ACC112 (cell line): ENCODE measurements at regions not wholly inside any gene's neighbourhood (a gene's known extent, or its start where the extent isn't known, plus 50 kb on each side); places are given as distances from the start of the nearest gene placed in this dataset.

Source experiments
- H2AFZ ChIP-seq: fragments of 200-600 bp; sonication (generic); one replicate; pipeline ENCODE4 v1.6.0; 2017; ENCODE audit warnings: antibody characterized with exemption, low read length; ENCODE audit not compliant: unreplicated experiment
- H3K27ac ChIP-seq: fragments of 200-600 bp; sonication (generic); 2 replicates; pipeline ENCODE4 v1.5.1; 2014; ENCODE audit warnings: low read depth, mild to moderate bottlenecking, antibody characterized with exemption, low read length, moderate library complexity
- H3K27me3 ChIP-seq: fragments of 200-600 bp; sonication (generic); 2 replicates; pipeline ENCODE4 v1.6.1; 2014; ENCODE audit warnings: mild to moderate bottlenecking, antibody characterized with exemption, low read length, moderate library complexity, mixed read lengths; ENCODE audit not compliant: insufficient read depth
- H3K36me3 ChIP-seq: fragments of 200-600 bp; sonication (generic); 2 replicates; pipeline ENCODE4 v1.6.1; 2016; ENCODE audit warnings: mild to moderate bottlenecking, antibody characterized with exemption, low read length, moderate library complexity, mixed read lengths; ENCODE audit not compliant: insufficient read depth
- H3K4me1 ChIP-seq: fragments of 200-600 bp; sonication (generic); one replicate; pipeline ENCODE4 v1.6.1; 2016; ENCODE audit warnings: low read length, mixed read lengths; ENCODE audit not compliant: insufficient read depth, unreplicated experiment, control insufficient read depth
- H3K4me3 ChIP-seq: fragments of 200-600 bp; sonication (generic); 2 replicates; pipeline ENCODE4 v1.5.1; 2014; ENCODE audit warnings: mild to moderate bottlenecking, low read depth, low read length
- H3K79me2 ChIP-seq: fragments of 200-600 bp; sonication (generic); one replicate; pipeline ENCODE4 v1.6.0; 2016; ENCODE audit warnings: low read length; ENCODE audit not compliant: control insufficient read depth, unreplicated experiment, insufficient read depth

- Histone ChIP-seq H3K27ac (no peak overlapping the region), H3K4me1 (peaks cover 5% of the 10 kb centered on the region), H3K27me3 (no peaks in the 10 kb centered on the region), H2AFZ (no peak overlapping the region), H3K36me3 (no peaks in the 10 kb centered on the region), H3K79me2 (no peaks in the 10 kb centered on the region), H3K4me3 (no peak overlapping the region)
These were observed 161.4 kb upstream of the FAM9B start for GRCh38 chrX:9195199-9195880.

GRCh38 chrX:9196961-9197640, 163.2 kb upstream of the FAM9B start:
- Histone ChIP-seq H3K4me1 (peaks cover 5% of the 10 kb centered on the region), H3K36me3 (no peaks in the 10 kb centered on the region), H3K4me3 (no peak overlapping the region), H3K27ac (no peak overlapping the region), H3K27me3 (no peaks in the 10 kb centered on the region), H3K79me2 (no peaks in the 10 kb centered on the region), H2AFZ (no peak overlapping the region)

- H3K79me2 ChIP-seq = no peaks in the 10 kb centered on the region
These were observed 170.6 kb upstream of the FAM9B start for GRCh38 chrX:9204560-9204959.

GRCh38 chrX:9205599-9206223, 171.8 kb upstream of the FAM9B start:
- Histone ChIP-seq H2AFZ (no peak overlapping the region), H3K36me3 (no peaks in the 10 kb centered on the region), H3K27me3 (no peaks in the 10 kb centered on the region), H3K4me3 (no peak overlapping the region), H3K4me1 (peaks cover 9% of the 10 kb centered on the region), H3K79me2 (no peaks in the 10 kb centered on the region), H3K27ac (no peak overlapping the region)

More at GRCh38 chrX:9204560-9204959, 170.6 kb upstream of the FAM9B start:
- no peaks in the 10 kb centered on the region for H3K36me3 ChIP-seq
- peaks cover 9% of the 10 kb centered on the region for H3K4me1 ChIP-seq
- no peaks in the 10 kb centered on the region for H3K27me3 ChIP-seq
- no peak overlapping the region for H3K4me3 ChIP-seq
- no peak overlapping the region for H3K27ac ChIP-seq
- no peak overlapping the region for H2AFZ ChIP-seq

- Histone ChIP-seq H3K4me1 (peaks cover 9% of the 10 kb centered on the region), H2AFZ (peak overlapping the region; percentile 92), H3K36me3 (no peaks in the 10 kb centered on the region), H3K27me3 (no peaks in the 10 kb centered on the region), H3K27ac (peak overlapping the region; percentile 26; the same call in 1 of the 2 replicates), H3K4me3 (peak overlapping the region; percentile 74), H3K79me2 (no peaks in the 10 kb centered on the region)
These were observed 173.2 kb upstream of the FAM9B start for GRCh38 chrX:9207142-9207541.

- Histone ChIP-seq H3K36me3 (no peaks in the 10 kb centered on the region), H3K4me3 (no peak overlapping the region), H3K4me1 (peaks cover 5% of the 10 kb centered on the region), H3K27me3 (peaks cover 9% of the 10 kb centered on the region; the same call in 1 of the 2 replicates), H2AFZ (no peak overlapping the region), H3K79me2 (no peaks in the 10 kb centered on the region), H3K27ac (no peak overlapping the region)
These were observed 177.3 kb upstream of the FAM9B start for GRCh38 chrX:9211269-9211668.

- Histone ChIP-seq H3K27ac (no peak overlapping the region), H3K27me3 (no peaks in the 10 kb centered on the region), H3K79me2 (no peaks in the 10 kb centered on the region), H3K36me3 (no peaks in the 10 kb centered on the region), H3K4me1 (no peaks in the 10 kb centered on the region), H3K4me3 (no peak overlapping the region), H2AFZ (no peak overlapping the region)
These were observed 187.9 kb upstream of the FAM9B start for GRCh38 chrX:9221781-9222180.

- H3K27ac ChIP-seq = no peak overlapping the region
- no peaks in the 10 kb centered on the region for H3K79me2 ChIP-seq
- H3K36me3 ChIP-seq = no peaks in the 10 kb centered on the region
- H3K4me1 ChIP-seq = no peaks in the 10 kb centered on the region
- no peak overlapping the region for H2AFZ ChIP-seq
- no peak overlapping the region for H3K4me3 ChIP-seq
- H3K27me3 ChIP-seq = no peaks in the 10 kb centered on the region
These were observed 188.4 kb upstream of the FAM9B start for GRCh38 chrX:9222299-9222698.

- Histone ChIP-seq H3K4me1 (peaks cover 11% of the 10 kb centered on the region), H3K36me3 (no peaks in the 10 kb centered on the region), H3K27me3 (no peaks in the 10 kb centered on the region), H2AFZ (no peak overlapping the region), H3K79me2 (no peaks in the 10 kb centered on the region), H3K27ac (no peak overlapping the region), H3K4me3 (no peak overlapping the region)
These were observed 193.3 kb upstream of the FAM9B start for GRCh38 chrX:9227276-9227675.

- no peaks in the 10 kb centered on the region; the same call in 1 of the 2 replicates for H3K27me3 ChIP-seq
- H3K4me3 ChIP-seq = no peak overlapping the region
- H3K79me2 ChIP-seq = no peaks in the 10 kb centered on the region
- H2AFZ ChIP-seq = no peak overlapping the region
- peaks cover 11% of the 10 kb centered on the region for H3K4me1 ChIP-seq
- no peak overlapping the region for H3K27ac ChIP-seq
- H3K36me3 ChIP-seq = no peaks in the 10 kb centered on the region
These were observed 197.6 kb upstream of the FAM9B start for GRCh38 chrX:9231491-9231890.
